ENCODE measurements at regions not wholly inside any gene's neighbourhood (a gene's known extent, or its start where the extent isn't known, plus 50 kb on each side); places are given as distances from the start of the nearest gene placed in this dataset.

- TF ChIP-seq POLR2A (IDR thresholded peaks at IDR 0.05; ENCODE audit: low read depth, low read length): no peak
- TF ChIP-seq POLR2AphosphoS5 (IDR thresholded peaks at IDR 0.05; ENCODE audit: low read depth, low read length): no peak
- TF ChIP-seq TAF1 (IDR thresholded peaks at IDR 0.05; ENCODE audit: borderline replicate concordance, low read depth, low read length): no peak
Measured at GRCh38 chr21:16568244-16568643, 838.5 kb downstream of the USP25 start.

Data from GM12892 (cell line).